Astrocyte of the hippocampus (primary cell): ENCODE measurements at regions not wholly inside any gene's neighbourhood (a gene's known extent, or its start where the extent isn't known, plus 50 kb on each side); places are given as distances from the start of the nearest gene placed in this dataset.
A peak's percentile ranks its signal among the peaks of the same experiment; 100 is the strongest.
"Not testable (repeated sequence)": the region's sequence is repeated elsewhere in the genome, so short reads cannot be mapped to it uniquely, and the experiment has no call there.

Source experiments
- DNase-seq: peaks from one replicate; pipeline ENCODE4 v3.0.0; 2011; ENCODE audit warnings: low read depth, low spot score

DNA sequence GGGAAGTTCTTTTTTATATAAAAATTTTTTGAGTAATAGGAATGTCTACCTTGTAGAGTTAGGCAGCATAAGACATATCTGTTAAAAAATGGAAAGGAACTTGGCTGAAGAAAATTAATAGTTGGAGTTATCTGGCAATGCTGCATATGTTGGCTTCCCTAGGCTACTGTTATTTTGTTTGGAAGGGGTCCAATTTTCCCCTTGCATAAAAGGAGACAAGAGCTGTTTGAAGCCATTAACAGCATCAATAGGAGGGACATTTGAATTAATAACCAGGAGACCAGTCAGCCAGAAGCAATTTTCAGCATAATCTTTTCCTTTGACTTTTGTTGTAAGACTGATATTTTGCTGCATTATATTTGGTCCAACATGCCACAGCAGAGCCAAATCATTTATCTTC lies 80.9 kb upstream of the TAB2 start:
- peak; percentile 76 for DNase-seq

DNA sequence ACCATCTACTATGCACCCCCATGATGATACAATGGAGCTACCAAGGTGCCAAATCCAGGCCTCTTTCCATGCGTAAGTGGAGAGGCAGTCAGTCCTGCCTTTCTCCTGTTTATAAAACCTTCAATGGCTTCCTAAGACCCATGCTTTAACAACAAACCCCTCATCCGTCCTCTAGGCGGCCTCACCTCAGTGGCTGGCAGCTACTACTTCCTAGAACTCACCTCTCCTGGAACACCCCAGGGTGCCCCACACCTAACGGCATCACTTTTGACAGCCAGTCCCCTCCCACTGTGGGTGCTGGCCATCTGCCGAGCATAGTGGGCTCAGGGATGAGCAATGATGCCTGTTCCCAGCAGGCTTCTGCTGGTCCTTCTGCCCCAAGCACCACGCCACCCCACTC lies 80.0 kb upstream of the TAB2 start:
- no peak for DNase-seq

DNA sequence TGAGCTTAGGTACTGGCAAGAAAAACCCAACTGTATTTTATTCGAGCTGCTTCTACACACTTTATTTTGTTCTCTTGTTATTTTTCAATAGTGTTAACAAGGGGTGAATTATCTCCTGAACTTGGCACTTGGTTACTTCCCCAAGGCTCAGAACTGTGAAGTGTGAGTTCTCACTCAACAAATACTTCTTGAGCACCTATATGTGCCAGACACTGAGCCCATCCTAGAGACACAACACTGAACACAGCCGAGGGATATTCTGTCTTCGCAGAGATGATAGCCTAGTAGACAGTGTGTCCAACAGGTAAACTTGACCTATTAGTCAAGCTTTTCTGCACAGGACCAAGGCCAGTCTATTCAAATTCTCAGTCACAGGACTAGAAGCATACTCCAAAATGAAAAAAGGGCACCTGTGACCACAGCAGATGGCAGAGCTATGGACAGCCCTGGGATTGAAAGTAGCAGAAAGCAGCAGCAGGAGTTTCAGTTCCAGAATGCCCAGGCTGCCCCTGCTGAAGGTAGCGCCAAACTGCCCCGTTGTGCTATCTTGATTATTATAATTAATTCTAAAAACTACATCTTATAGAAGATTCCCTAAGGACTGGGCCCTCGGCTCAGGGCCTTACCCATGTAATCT lies 77.8 kb upstream of the TAB2 start:
- no peak for DNase-seq

DNA sequence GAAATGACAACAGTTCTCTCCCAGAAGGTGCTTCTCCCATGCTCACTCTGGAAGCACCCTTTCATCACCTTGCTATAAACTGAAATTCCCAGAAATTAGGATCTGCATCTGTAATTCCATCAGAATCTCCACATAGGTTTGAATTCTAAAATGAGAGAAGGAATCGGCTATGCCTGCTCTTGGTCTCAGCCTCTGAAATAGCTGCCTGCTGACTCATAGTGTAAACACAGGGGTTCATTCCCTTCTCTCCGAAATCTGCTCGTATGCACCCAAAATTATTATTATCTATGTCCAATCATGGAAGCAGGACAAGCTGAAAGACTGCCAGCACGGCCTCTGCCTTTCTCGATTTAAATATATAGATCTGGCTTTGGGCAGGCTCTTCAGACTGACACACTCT lies 74.6 kb upstream of the TAB2 start:
- peak; percentile 51 for DNase-seq

DNA sequence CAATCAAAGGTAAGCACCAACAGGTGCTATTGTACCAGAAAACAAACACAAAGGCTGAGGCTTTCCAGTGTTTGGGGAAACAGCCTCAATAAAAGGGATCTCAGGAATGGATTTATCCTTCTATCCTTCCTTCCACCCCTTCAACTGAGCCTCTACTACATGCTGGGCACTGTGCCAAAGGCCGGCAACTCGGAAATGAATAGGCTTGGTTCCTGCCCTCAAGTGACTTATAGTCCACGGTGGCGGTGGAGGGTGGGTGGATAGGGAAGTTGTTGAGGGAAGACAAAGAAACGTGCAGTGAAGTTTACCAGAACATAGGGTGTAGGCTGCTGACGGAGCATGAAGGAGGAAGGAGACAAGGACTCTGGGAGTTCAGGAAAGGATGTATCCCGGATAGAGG lies 73.4 kb upstream of the TAB2 start:
- no peak for DNase-seq

DNA sequence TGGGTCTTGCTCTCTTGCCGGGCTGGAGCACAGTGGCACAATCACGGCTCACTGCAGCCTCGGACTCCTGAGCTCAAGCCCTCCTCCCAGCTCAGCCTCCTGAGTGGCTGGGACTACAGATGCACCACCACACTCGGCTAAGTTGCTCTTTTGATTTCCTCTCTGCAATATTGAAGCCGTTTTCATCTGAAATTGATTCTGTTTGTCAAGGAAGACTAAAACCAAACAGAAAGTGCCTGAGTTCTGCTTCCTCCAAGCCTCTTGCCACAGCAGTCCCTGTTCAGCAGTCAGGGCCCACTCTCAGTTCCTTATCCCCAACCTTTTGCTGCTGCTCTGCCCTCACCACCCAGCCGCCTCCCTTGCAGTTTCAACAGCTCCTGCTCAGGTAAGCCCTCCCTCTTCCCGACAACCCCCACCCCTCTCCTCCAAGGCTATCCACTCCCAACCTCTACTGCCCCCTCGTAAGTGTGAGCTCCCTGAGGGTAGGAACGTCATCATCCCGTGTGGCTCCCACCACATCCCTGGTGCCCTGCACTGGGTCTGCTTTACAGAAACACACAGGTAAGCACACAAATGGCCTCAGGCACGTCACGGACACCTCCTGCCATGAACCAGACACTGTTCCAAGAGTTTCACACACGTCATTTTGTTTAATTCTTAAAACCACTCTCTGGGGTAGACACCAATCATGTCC lies 70.7 kb upstream of the TAB2 start:
- DNase-seq = no peak

DNA sequence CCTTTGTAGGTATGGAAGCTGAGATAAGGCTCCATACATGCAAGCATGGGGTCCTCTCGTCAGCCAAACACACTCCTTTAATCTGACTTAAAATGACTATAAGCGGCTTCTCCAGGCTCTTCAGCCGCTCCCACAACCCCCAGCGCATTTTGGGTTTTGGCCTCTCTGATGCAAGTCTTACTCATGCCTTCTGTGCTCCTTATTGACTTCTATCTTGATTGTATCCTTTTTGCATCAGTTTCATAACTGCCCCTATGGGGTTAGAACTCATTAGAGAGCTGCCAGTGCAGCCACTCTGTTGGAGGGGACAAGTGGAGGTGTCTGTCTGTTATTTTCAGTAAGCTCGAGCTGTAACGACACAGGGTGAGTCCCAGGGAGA lies 70.1 kb upstream of the TAB2 start:
- no peak for DNase-seq

DNA sequence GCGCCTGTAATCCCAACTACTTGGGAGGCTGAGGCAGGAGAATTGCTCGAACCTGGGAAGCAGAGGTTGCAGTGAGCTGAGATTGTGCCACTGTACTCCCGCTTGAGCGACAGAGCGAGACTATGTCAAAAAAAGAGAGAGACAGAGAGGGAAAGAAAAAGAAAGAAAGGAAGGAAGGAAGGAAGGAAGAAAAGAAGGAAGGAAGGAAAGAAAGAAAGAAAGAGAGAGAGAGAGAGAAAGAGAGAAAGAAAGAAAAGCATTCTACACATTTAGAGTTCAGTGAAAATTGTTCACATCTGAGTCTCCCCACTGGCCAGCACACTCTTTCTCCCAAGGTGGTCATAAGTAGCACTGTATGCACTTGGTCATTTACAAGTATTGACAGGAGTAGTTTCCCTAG lies 69.2 kb upstream of the TAB2 start:
- DNase-seq = not testable (repeated sequence)

DNA sequence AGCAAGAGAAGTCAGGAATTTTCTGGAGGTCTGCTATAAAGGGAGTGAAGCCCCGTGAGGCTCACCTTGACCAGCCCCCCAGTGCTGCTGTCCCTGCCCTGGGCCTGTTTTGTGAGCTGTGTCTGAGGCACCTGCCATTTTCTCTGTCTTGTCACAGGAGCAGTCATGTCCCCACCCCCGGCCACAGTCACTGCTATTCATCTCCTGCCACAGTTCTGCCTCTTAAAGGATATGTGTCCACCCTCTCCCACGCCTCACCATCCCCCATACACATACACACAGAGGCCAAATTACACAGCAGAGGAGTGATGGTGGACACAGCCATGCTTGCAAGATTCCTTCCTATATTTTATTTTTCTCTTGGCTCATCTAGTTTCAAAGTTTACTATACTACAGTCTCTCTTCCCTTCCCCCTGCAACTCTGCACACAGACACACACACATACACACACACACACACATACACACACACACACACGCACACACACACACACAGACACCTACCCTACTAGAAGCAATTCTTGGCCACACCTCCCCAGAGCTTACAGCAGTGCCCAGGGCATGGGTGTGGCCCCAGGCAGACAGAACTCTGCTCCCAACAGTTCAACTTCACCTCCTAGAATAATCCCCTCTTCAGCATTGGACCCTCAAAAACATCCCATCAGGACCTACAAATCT lies 68.7 kb upstream of the TAB2 start:
- no peak for DNase-seq

DNA sequence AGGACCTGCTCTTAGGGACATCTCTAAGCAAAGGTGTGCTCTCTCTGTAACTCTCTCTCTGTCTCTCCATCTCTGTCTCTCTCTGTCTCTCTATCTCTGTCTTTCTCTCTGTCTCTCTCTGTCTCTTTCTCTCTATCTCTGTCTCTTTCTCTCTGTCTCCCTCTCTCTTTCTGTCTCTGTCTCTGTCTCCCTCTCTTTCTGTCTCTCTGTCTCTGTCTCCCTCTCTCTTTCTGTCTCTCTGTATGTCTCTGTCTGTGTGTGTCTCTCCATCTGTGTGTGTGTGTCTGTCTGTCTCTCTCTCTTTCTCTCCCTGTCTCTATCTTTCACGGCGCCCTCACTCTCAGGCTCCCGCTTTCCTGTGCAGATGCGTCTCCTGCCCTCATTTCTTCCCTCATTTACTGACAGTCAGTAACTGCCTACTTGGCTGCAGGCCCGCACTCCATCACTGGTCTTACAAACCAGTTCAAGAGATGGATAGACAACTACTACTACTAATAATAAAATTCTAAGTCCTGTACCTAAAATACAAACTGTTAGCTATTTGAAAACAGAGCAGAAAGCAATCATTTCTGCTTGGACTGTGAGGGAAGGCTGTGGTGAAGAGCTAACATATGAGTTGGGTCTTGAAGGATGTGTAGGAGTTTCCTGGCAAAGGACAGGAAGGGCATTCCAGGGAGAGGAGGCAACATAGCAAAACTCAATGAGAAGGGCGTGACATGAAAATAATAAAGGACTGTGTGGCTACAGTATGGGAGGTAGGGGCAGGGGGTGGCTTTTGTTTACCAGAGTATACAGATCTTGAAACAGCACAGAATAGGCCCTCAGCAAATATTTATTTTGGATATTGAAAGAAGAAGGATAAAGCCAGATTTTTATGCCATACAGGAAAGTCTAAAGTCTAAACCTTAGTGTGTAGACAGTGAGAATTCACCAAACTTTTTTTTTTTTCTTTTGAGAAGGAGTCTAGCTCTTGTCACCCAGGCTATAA lies 67.8 kb upstream of the TAB2 start:
- no peak for DNase-seq

DNA sequence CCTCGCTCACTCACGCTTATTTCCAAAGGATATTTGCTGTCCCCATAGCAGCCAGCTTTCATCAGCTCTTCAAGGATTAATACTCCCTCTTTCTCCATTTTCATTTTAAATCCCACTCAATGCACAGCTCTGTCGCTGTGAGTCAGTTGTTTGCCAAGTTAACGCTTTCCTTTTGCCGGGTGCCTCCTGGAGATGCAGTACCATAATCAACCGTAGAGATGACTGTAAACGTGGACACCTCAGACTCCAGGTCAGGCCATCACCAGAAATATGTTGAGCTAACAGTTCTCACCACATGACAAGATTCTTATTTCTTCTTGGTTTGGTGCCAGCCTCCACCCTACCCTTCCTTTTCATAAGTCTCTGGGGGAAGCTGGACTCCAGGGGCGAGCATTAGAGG lies 66.6 kb upstream of the TAB2 start:
- DNase-seq = no peak

DNA sequence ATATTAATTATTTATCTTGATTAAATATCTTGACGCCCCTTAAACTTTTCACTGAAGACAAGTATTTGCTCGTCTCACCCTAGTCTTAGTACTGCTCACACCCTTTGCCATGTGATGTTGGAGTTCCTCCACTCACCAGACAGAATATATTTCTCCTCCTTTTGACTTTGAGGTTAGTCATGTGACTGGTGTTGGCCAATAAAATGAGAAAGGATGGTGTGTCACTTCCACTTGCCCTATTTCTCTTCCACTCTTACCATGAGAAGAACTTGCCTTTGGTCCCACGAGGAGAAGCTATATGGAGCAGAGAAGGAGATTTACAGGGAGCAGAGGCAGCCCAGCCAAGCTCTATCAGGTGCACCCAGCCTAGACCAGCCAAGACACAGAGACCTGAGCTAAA lies 64.9 kb upstream of the TAB2 start:
- no peak for DNase-seq

DNA sequence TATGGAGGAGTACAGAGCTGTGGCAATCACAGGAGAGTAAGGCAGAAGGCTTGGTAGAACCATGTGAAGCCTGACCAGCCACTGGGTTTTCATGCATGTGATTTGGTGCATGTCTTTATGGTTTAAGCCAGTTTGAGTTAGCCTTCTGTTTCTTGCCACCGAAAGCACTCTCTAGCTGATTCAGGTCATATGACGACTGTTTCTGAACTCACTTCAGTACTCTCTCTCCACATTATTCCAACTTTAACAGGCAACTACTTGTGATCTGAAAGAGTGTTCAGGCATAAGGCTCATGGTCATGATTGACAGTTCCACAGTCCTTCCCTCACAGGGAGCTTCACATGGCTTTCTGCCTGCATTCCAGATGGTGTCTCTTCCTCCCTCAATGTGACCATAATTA lies 63.3 kb upstream of the TAB2 start:
- no peak for DNase-seq

DNA sequence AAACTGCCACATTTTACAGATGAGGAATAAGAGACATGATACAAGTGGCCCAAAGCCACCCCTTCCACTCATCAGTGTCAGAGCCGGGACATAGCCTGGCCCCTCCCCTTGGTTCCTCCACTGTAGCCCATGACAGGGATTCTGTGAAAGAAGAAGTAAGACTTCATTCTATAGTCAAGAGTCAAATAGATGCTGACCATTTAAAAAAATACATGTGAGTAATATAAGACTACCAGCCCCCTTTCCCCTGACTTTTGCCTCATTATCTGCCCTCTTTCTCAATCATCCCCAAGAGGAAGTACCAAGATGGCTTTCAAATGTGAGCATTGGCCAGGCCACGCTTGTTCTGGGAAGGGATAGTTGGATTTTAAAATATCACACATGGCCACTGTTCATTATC lies 57.8 kb upstream of the TAB2 start:
- no peak for DNase-seq

DNA sequence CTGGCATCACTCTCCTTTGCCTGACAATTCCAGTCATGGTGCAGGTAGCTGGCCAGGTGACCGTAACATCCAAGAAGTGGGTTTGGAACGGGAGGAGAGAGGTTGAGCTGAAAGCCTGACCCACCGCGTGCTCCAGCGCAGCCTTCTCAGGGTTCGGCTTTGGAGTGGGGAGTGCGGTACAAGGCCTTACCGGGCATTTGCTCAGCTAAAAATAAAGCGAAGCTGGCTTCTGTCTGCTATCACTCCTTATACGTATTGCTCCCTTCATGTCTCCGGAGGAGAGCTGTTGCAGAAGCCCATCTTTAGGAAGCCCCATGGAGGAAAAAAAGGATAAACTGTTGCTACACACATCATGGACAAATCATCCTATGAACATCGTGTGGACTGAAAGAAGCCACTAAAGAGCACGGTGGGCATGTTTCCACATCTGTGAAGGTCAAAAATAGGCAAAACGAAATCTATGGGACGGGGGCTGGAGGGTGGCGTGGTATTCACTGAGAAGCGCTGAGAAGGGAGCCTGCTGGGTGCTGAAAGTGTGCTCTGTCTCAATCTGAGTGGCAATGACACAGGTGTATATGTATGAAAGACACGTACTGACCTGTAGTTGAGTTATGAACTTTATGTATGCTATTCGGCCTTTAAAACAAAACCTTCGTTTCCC lies 57.2 kb upstream of the TAB2 start:
- DNase-seq = no peak

DNA sequence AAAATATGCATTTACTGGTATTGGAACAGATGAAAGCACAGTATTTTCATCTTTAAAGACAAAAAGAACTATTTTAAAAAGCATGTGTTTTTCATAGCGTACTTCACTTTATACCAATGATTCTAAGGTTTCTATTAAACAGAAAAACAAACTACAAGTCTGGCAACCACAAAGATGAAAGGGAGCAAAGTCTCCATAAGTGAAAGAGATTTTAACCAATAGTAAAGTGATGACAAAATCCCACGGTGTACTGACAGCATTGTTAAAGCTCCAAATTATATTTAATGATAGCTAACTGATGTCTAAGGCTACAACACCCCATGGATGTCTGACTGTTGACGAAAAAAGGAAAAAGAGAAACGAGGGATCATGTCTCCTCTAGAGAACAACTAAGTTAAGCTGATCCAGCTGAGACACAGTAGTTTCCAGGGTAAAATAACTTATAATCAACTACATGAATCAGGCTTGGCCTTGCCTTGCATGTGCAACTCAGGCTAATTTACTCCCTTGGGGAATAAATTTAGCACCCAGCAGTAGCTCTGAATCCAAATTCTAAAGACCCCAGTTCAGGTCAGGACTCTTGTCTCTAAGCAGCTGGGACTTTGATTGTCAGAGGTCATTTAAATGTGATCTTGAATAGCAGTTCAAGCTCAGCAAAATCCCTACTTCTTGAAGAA lies 56.0 kb upstream of the TAB2 start:
- no peak for DNase-seq

DNA sequence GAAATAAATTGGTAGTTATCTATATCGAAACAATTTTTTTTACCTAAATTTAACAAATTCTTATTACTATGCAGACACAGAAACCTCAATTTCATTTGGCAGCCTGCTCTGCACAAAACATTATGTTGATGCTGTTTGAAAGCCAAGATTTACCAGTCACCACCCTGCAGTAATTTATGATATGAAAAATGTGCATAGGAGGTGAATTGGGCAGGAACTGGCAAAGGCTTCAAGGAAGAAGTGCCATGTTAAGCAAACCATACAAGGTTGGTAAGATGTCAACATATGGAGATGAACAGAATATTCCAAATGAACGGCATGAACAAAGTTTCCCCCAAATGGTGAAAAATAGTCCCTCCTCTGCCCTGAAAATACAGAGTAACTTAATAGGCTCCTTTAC lies 54.2 kb upstream of the TAB2 start:
- DNase-seq = no peak

DNA sequence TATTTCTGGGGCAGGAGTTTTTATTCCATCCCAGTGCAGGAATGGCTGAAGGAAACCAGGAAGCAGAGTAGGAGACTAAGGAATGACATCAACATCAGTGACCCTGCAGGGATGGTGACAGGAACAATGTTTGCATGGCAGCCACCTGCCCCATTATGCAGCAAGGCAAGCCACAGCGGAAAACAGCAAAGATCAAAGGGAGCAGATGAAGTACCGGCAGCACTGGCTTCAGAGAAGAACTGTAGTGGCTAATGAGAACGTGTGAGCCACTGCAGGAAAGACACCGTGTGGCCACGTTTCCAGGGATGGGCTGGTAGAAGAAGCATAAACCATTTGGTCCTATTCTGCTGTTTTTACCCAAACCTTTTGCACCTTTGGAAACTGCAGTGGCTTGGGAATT lies 52.9 kb upstream of the TAB2 start:
- DNase-seq = no peak

DNA sequence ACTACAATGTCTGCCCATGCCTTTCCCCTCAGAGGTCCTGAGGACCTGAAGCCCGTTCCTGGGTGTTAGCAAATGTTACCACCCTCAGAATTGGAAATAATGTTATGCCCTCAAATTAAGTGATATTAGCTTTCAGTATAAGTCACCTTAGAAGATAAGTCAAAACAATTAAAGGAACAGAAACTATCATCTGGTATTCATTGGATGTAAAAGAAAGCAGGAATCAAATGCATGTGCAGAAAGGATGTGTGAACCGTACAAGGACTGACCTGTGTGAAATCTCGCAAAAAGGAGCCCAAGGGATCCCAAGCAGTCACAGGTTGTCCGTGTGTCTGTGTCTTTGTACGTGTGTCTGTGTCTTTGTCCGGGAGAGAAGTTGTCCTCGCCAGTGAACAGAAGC lies 51.6 kb upstream of the TAB2 start:
- DNase-seq = no peak

DNA sequence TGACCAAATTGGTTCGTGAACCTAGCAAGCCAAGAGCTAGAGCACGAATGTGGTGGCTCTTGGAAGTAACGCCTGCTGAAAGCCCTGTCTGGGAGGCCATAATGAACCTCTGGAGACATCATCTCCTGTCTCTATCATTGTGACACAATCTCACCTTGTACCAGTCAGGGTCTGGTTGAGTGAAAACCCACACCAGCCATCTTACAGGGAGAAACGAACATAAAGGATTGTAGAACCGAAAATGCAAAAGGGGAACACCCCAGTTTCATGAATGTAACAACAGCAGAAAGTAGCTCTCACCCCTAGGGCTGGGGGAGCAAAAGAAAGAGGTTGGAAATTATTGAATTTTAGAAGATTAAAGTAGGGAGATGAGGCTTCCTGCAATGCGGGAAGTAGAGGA lies 50.9 kb upstream of the TAB2 start:
- DNase-seq = no peak

DNA sequence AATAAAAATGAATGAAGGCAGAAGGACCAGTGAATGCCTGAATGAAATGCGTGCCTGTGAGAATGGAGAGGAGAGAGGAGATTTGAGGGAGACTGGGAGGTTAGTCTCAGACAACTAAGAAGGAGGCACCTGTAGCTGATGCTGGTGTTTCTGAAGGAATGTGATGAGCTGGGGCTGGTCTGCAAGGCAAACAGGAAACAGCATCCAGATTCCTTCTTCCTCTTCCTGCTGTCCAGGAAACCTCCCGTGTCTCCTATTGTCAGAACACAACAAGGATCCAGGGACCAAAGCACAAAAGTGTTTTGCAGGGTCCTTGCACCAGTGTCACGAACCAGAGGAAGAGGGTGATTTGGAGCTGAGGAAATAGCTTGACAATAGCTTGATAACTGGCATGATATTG lies 50.4 kb upstream of the TAB2 start:
- no peak for DNase-seq
